Memory B cell (primary cell): ENCODE measurements at regions not wholly inside any gene's neighbourhood (a gene's known extent, or its start where the extent isn't known, plus 50 kb on each side); places are given as distances from the start of the nearest gene placed in this dataset.
"Not testable (repeated sequence)": the region's sequence is repeated elsewhere in the genome, so short reads cannot be mapped to it uniquely, and the experiment has no call there.

Experiments used
- ATAC-seq: fragments of 150-1000 bp; cut with Tn5 transposase; 2 replicates; pipeline ENCODE4 v1.10.0; 2021; ENCODE audit warnings: low read depth, mild to moderate bottlenecking, moderate library complexity
- DNase-seq, 2 donors: peaks; one replicate each; pipeline ENCODE4 v3.0.0; 2022; ENCODE audit warnings: low spot score in 2 of 2
- H3K27ac Mint-ChIP-seq: one replicate; pipeline ENCODE4 v1.8.0; 2022; ENCODE audit warnings: mild to moderate bottlenecking, moderate library complexity, mixed read lengths
- H3K27me3 Mint-ChIP-seq: one replicate; pipeline ENCODE4 v1.8.0; 2022; ENCODE audit warnings: mixed read lengths
- H3K36me3 Mint-ChIP-seq: one replicate; pipeline ENCODE4 v1.8.0; 2022; ENCODE audit warnings: mild to moderate bottlenecking, mixed read lengths
- H3K4me1 Mint-ChIP-seq: one replicate; pipeline ENCODE4 v1.8.0; 2022; ENCODE audit warnings: mixed read lengths
- H3K4me3 Mint-ChIP-seq: one replicate; pipeline ENCODE4 v1.8.0; 2022; ENCODE audit warnings: mild to moderate bottlenecking, moderate library complexity, mixed read lengths
- H3K9me3 Mint-ChIP-seq: one replicate; pipeline ENCODE4 v1.8.0; 2022; ENCODE audit warnings: mixed read lengths

DNA sequence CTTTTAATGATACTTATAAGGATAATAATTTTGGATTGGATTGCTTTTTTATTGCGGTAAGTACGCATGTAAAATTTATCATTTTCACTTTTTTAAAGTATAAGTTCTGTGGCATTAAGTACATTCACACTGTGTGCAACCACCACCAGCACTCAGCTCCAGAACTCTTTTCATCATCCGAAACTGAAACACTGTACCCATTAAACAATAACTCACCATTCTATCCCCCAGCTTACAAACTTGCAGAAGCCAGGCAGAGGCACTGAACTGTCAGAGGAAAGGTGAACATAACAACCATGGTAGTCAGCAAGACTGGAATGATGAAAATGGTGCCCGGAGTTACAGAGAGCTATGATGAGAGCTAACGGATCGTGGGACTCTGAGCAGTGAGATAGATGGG lies 465.9 kb downstream of the ADCYAP1 start:
- Mint-ChIP-seq H3K4me3 (no peak overlapping the region), H3K27me3 (no peaks in the 10 kb centered on the region), H3K27ac (no peak overlapping the region), H3K9me3 (peaks cover 1% of the 10 kb centered on the region), H3K4me1 (no peaks in the 10 kb centered on the region), H3K36me3 (no peaks in the 10 kb centered on the region)
- ATAC-seq (no peak), DNase-seq (no peak)

DNA sequence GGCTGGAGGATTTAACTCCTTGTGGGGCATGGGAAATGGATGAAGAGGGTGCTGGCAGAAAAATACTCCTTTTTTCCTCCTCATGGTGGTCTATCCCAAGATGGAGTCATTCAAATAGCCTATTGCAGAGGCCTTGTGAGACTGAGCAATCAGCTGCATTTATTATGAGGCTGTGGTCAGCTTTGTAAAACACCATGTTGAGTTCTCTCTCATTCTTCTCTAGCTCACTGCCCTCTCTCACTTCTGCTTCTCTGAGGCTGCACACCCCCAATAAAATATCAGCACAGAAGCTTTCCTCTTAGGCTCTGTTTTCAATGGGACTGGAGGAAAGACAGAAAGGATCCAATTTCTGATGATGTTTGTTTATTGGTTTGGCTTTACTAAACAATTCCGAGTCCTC lies 467.1 kb downstream of the ADCYAP1 start:
- DNase-seq: no peak
- Mint-ChIP-seq H3K4me1 (no peaks in the 10 kb centered on the region), H3K36me3 (no peaks in the 10 kb centered on the region), H3K27me3 (no peaks in the 10 kb centered on the region), H3K4me3 (no peak overlapping the region), H3K9me3 (peaks cover 1% of the 10 kb centered on the region), H3K27ac (no peak overlapping the region)
- no peak for ATAC-seq

DNA sequence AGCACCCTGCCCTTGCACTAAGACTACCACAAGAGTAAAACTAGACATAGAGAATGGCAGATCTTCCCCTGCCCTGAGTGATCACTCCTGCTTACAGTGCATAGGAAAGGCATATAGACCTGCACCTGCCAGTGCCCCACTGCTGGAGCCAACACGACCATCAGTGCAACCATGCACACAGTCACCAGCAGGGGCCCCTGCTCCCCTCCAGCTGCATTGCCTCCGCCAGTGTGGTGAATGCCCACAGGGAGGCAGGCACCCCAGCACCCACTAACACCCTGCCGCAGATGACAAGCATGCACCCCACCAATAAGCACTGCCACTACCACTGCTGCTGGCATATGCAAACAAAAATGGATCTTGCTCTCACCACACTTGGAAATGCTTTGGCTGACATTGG lies 478.8 kb downstream of the ADCYAP1 start:
- Mint-ChIP-seq H3K4me3 (no peak overlapping the region), H3K27ac (no peak overlapping the region), H3K27me3 (no peaks in the 10 kb centered on the region), H3K36me3 (no peaks in the 10 kb centered on the region), H3K9me3 (peaks cover 17% of the 10 kb centered on the region), H3K4me1 (no peaks in the 10 kb centered on the region)
- no peak for DNase-seq
- no peak for ATAC-seq

DNA sequence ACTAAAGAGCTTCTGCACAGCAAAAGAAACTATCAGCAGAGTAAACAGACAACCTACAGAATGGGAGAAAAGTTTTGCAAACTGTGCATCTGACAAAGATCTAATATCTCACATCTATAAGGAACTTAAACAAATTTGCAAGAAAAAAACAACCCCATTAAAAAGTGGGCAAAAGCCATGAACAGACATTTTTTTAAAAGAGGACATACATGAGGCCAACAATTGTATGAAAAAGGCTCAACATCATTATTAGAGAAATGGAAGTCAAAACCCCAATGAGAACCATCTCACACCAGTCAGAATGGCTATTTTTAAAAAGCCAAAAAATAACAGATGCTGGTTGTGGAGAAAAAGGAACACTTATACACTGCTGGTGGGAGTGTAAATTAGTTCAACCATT lies 483.8 kb downstream of the ADCYAP1 start:
- not testable (repeated sequence) for DNase-seq, H3K4me3 Mint-ChIP-seq, H3K27me3 Mint-ChIP-seq, H3K4me1 Mint-ChIP-seq, H3K36me3 Mint-ChIP-seq, ATAC-seq, H3K27ac Mint-ChIP-seq
- H3K9me3 Mint-ChIP-seq: peaks cover 21% of the 10 kb centered on the region

DNA sequence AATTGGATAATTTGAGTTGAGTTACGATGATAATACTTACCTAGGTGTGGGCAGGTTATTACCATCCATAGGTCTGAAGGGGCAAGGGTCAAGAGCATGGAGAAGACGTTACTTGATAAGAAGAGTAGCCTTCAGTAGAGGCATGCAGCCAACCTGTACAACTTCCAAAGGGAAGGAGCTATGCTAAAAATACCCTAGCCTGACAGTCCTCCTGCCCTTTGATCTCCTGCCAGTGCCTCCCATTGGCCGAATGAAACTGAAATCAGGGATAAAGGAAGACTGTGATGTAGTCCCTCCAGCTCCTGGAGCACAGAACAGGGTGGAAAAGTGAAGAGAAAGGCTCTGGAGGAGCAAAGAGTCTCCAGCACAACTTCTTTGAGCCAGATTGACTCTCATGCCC lies 487.4 kb downstream of the ADCYAP1 start:
- no peaks in the 10 kb centered on the region for H3K27me3 Mint-ChIP-seq
- ATAC-seq (no peak), DNase-seq (no peak)
- H3K4me3 Mint-ChIP-seq: no peak overlapping the region
- H3K9me3 Mint-ChIP-seq: peaks cover 15% of the 10 kb centered on the region
- H3K4me1 Mint-ChIP-seq: no peaks in the 10 kb centered on the region
- no peaks in the 10 kb centered on the region for H3K36me3 Mint-ChIP-seq
- no peak overlapping the region for H3K27ac Mint-ChIP-seq

DNA sequence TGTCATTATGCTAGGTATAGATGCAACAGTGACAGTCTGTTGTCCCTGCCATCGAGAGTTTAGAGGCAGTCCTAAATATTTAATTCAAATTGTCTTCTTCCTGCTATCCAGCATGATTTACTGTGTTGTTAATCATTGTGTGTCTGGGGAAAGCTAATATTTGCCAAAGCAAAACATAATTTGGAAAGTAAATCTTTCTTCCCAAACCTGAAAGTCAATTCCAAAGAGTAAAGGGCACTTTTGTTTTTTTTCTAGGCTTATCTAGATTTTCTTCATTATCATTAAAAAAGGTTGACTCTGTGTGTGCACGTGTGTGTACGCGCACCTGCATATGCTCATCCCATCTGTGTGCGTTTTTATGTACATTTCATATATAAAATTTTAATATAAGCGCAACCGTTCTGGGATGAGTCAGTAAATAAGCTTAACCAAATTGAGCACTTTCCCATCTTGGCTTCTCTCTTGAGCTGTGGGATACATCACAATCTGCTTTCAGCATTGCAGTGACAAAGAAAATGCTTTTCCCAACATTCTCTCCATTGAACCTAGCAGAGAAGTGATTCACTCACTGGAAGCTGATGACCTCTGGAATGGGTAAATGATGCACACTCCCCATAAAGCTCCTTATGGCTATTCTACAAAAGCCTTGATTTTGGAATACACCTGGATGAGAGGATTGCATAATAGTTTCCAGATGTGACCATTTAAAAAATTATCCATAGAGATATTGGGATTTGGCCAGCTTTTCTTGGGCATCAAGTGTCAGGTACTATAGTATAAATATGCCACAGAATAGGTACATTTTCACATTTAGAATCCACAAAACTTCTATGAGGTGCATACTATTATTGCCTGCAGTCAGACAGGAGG lies 488.4 kb downstream of the ADCYAP1 start:
- ATAC-seq (no peak), DNase-seq (no peak)
- H3K4me1 Mint-ChIP-seq: no peaks in the 10 kb centered on the region
- no peaks in the 10 kb centered on the region for H3K36me3 Mint-ChIP-seq
- no peak overlapping the region for H3K4me3 Mint-ChIP-seq
- no peaks in the 10 kb centered on the region for H3K27me3 Mint-ChIP-seq
- no peak overlapping the region for H3K27ac Mint-ChIP-seq
- H3K9me3 Mint-ChIP-seq: peaks cover 8% of the 10 kb centered on the region

DNA sequence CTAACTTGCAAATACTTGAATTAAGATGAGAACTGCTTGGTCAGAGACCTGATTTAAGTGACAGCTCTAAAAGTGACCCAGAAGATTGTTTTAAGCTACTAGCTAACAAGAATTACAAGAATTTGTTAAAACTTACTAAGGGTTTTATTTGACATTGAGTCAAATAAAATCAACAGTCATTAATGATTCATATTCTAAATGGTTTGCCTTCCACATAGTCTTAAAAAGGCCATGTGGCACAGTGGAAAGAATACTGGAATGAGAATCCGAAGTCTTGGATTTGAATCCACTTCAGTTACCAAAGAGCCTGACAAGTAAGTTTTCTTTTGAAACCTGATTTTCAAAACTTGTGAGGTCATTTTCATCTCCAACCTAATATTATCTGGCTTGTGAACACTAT lies 489.3 kb downstream of the ADCYAP1 start:
- ATAC-seq: no peak
- no peak overlapping the region for H3K4me3 Mint-ChIP-seq
- no peaks in the 10 kb centered on the region for H3K36me3 Mint-ChIP-seq
- H3K27me3 Mint-ChIP-seq: no peaks in the 10 kb centered on the region
- H3K4me1 Mint-ChIP-seq: no peaks in the 10 kb centered on the region
- H3K9me3 Mint-ChIP-seq: peaks cover 7% of the 10 kb centered on the region
- H3K27ac Mint-ChIP-seq: no peak overlapping the region
- no peak for DNase-seq

DNA sequence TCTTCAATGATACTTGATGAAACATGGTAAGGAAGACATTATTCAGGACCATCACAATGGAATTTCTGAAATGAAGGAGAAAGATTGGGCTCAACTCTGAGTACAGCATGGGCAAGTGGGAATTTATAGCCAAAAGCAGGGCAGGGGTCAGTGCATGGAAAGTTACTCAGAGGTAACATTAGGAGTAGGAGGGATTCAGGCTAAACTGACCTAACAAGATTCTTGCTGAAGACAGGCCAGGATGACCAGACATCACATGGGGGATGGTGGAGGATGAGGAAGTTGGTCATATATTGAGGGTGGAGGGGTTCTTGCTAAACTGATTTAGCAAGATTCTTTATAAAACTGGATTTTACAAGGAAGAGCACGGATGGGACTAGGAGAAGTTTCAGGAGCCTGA lies 489.8 kb downstream of the ADCYAP1 start:
- H3K4me3 Mint-ChIP-seq: no peak overlapping the region
- DNase-seq: no peak
- H3K27me3 Mint-ChIP-seq: no peaks in the 10 kb centered on the region
- H3K36me3 Mint-ChIP-seq: no peaks in the 10 kb centered on the region
- peaks cover 5% of the 10 kb centered on the region for H3K9me3 Mint-ChIP-seq
- no peak overlapping the region for H3K27ac Mint-ChIP-seq
- ATAC-seq: no peak
- no peaks in the 10 kb centered on the region for H3K4me1 Mint-ChIP-seq

DNA sequence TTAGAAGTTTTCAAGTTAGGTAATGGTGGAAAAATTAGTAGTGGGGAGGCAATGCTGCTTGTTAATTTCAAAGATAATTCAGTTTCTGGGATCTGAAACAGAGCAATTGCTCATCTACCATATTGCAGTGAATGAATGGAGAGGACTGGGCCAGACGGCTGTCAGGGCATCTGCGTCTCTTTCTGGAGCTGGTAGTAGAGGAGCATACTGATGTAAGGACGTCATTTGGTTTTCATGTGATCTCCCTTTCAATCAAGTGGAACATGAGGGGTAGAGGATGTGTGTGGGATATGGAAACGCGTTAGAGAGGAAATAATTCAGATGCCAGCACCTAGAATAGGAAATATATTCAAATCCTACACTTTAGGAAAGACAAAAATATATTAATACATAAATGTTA lies 490.3 kb downstream of the ADCYAP1 start:
- no peak for DNase-seq
- Mint-ChIP-seq H3K36me3 (no peaks in the 10 kb centered on the region), H3K27ac (no peak overlapping the region), H3K9me3 (peaks cover 5% of the 10 kb centered on the region), H3K4me3 (no peak overlapping the region), H3K4me1 (no peaks in the 10 kb centered on the region), H3K27me3 (no peaks in the 10 kb centered on the region)
- no peak for ATAC-seq

DNA sequence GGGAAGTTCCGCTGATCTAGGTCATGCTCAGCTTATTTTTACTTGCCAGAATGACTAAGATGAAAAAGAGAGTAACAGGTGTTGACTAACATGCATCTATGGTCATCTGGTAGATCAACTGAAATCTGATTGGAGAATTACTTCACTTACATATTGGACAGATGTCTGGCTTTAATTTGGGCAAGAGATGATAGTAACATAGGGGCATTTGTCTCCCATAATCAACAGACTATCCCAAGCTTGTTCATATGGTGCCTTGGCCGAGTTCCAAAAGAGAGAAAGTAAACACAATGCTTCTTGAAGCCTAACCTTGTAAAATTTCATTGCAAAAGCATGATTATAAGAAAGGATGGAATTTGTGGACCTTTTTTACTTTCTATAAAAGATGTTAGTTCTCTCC lies 503.7 kb downstream of the ADCYAP1 start:
- Mint-ChIP-seq H3K27ac (no peak overlapping the region), H3K36me3 (no peaks in the 10 kb centered on the region), H3K4me1 (no peaks in the 10 kb centered on the region), H3K4me3 (no peak overlapping the region), H3K9me3 (peaks cover 2% of the 10 kb centered on the region), H3K27me3 (no peaks in the 10 kb centered on the region)
- DNase-seq: no peak
- ATAC-seq: no peak

DNA sequence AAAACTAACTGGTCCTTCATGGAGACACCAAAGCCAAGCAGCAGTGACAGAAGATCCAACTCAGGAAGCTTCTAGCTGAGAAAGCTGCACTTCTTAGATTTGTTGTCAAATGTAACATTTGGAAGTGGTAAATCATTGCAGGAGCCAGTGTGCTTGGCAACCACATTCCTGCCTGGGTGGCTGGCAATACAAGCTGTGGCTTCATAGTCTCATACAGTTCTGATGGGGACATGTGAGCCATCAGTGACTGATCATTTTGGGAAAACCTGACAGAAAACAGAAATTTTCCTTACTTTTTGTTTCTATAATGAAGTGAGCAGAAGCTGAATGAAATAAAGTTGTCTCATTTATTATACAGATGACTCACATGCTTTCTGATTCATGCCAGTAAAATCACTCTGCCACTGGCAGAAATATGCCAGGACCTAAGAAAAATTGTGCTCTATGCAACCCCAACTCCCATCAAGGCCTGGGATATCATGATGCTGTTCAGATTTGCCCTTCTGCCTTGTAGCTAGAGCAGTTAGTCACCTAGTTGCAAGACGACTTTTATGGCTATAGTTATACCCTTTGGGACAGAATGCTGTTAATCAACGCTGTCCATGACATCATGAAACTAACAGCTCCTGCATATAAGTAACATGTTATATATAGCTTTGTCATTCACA lies 508.1 kb downstream of the ADCYAP1 start:
- Mint-ChIP-seq H3K4me3 (no peak overlapping the region), H3K27ac (no peak overlapping the region)
- no peak for ATAC-seq

DNA sequence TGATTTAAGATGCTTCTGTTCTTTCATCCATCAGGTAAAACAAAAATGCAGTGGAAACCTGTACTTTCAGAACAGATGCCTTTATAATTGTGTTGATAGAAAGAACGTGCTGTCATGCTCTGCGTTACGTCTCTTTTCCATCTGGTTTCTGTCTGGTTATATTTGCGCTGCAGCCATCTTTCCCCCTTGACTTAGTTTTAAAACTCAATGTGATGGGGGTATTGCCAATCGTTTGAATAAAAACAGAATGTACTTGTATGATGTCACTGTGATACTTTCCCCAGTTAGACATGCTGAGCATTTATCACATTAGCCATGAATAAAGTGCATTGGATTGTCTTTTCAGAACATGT lies 508.6 kb downstream of the ADCYAP1 start:
- no peak overlapping the region for H3K27ac Mint-ChIP-seq
- ATAC-seq (no peak), DNase-seq (no peak)
- no peaks in the 10 kb centered on the region for H3K36me3 Mint-ChIP-seq
- H3K27me3 Mint-ChIP-seq: no peaks in the 10 kb centered on the region
- no peak overlapping the region for H3K4me3 Mint-ChIP-seq
- peaks cover 2% of the 10 kb centered on the region for H3K9me3 Mint-ChIP-seq
- H3K4me1 Mint-ChIP-seq: no peaks in the 10 kb centered on the region

More for the DNA sequence above, 508.1 kb downstream of the ADCYAP1 start:
- Mint-ChIP-seq H3K4me1 (no peaks in the 10 kb centered on the region), H3K27me3 (no peaks in the 10 kb centered on the region), H3K36me3 (no peaks in the 10 kb centered on the region), H3K9me3 (peaks cover 2% of the 10 kb centered on the region)
- DNase-seq: no peak

DNA sequence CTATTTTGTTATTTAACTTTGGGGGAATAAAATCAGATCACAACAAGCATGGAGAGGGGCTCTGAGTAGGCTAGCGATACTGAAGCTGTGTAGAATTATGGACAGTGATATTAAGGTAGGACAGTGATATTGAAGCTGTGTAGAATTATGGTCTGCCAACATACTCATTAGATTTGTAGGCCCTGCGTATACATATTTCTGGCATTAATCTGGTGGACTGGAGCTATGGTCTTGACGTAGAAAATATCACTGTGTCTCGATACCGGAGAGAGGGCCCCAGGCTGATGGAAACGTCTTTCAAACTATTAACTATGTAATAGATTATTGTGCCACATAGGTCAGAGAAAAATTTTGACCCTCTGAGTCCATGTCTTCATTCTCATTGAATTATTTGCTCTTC lies 511.4 kb downstream of the ADCYAP1 start:
- H3K4me3 Mint-ChIP-seq: no peak overlapping the region
- DNase-seq (no peak), ATAC-seq (no peak)
- no peaks in the 10 kb centered on the region for H3K27me3 Mint-ChIP-seq
- H3K9me3 Mint-ChIP-seq: peaks cover 4% of the 10 kb centered on the region
- H3K27ac Mint-ChIP-seq: no peak overlapping the region
- H3K36me3 Mint-ChIP-seq: no peaks in the 10 kb centered on the region
- H3K4me1 Mint-ChIP-seq: no peaks in the 10 kb centered on the region

DNA sequence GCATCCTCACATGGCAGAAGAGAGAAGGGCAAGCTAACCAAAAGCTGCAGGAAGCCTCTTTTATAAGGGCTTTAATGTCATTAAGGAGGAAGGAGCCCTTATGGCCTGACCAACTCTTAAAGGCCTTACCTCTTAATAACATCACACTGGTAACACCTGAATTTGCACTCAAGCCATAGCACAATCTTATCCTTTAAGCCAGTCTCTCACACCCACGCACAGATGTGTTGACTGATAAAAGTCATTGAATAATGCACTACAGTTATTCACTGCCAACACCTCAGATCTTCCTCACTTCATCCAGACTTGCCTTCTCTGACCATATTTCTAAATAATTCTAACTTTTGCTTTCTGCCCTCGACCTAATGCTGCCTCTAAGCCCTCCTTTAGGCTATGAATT lies 516.8 kb downstream of the ADCYAP1 start:
- ATAC-seq (no peak), DNase-seq (no peak)
- Mint-ChIP-seq H3K36me3 (no peaks in the 10 kb centered on the region), H3K4me3 (no peak overlapping the region), H3K27ac (no peak overlapping the region), H3K4me1 (no peaks in the 10 kb centered on the region), H3K9me3 (peaks cover 4% of the 10 kb centered on the region), H3K27me3 (no peaks in the 10 kb centered on the region)

DNA sequence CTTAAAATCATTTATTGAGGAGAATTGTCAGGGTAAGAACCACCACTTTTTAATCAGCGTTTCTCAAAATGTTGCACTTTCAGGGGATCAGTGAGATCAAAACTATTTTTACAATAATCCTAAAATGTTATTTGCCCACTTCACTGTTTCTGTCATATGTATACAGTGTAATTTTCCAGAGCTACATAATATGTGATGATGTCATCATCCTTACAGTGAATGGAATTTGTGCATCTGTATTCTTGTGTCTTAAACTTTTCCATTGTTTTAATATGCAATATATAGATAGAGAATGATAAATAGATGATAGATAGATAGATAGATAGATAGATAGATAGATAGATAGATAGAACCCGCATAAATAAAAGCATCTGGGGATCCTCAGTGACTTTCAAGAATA lies 518.0 kb downstream of the ADCYAP1 start:
- no peak overlapping the region for H3K27ac Mint-ChIP-seq
- H3K4me3 Mint-ChIP-seq: no peak overlapping the region
- H3K4me1 Mint-ChIP-seq: no peaks in the 10 kb centered on the region
- H3K27me3 Mint-ChIP-seq: no peaks in the 10 kb centered on the region
- peaks cover 4% of the 10 kb centered on the region for H3K9me3 Mint-ChIP-seq
- no peak for DNase-seq
- ATAC-seq: no peak
- H3K36me3 Mint-ChIP-seq: no peaks in the 10 kb centered on the region
